Panc1 (cell line): ENCODE measurements at regions not wholly inside any gene's neighbourhood (a gene's known extent, or its start where the extent isn't known, plus 50 kb on each side); places are given as distances from the start of the nearest gene placed in this dataset.

Source experiments
- ATAC-seq: fragments of 200-7000 bp; cut with Tn5 transposase; 2 replicates; pipeline ENCODE4 v1.9.1; 2020; ENCODE audit warnings: mild to moderate bottlenecking, moderate library complexity
- BruUV-seq: library from RNA; stranded (reverse); fragments of 400-500 nt; replicated peaks from 2 replicates; lab custom pipeline; 2021; lab: Mats Ljungman, UMichigan
- CTCF ChIA-PET: fragments of 300-600 bp; sonication (Branson Sonifier 250); formaldehyde crosslinking; loops from one replicate; lab custom pipeline; 2022; ENCODE audit warnings: antibody characterized with exemption; lab: Charles Lee
- POLR2A ChIA-PET: fragments of 300-600 bp; sonication (Branson Sonifier 250); formaldehyde crosslinking; loops from one replicate; lab custom pipeline; 2022; ENCODE audit warnings: antibody characterized with exemption; lab: Charles Lee
- DNase-seq: peaks from one replicate; pipeline ENCODE4 v3.0.0-alpha.2; 2010; ENCODE audit warnings: low read depth, low spot score
- H3K27ac ChIP-seq: 2 replicates; pipeline ENCODE4 v1.5.1; 2011; ENCODE audit warnings: mild to moderate bottlenecking, low read length, inconsistent platforms
- H3K27me3 ChIP-seq: fragments of 200-500 bp; sonication (Bioruptor generic); 2 replicates; pipeline ENCODE4 v1.6.0; 2014; ENCODE audit warnings: low read length, inconsistent platforms; ENCODE audit not compliant: control insufficient read depth, insufficient read depth
- H3K36me3 ChIP-seq: fragments of 200-500 bp; sonication (Bioruptor generic); 2 replicates; pipeline ENCODE4 v1.5.1; 2014; ENCODE audit warnings: inconsistent platforms, mild to moderate bottlenecking, low read length, moderate library complexity; ENCODE audit not compliant: control insufficient read depth, insufficient read depth
- H3K4me1 ChIP-seq: 2 replicates; pipeline ENCODE4 v1.5.1; 2011; ENCODE audit warnings: inconsistent platforms, mild to moderate bottlenecking, low read length, moderate library complexity; ENCODE audit not compliant: control insufficient read depth, insufficient read depth
- H3K4me3 ChIP-seq, 2 experiments: 2 replicates each; pipeline ENCODE4 v1.5.1; 2011 to 2012; ENCODE audit warnings: low read depth in 2 of 2, low read length in 2 of 2, mild to moderate bottlenecking in 2 of 2, inconsistent platforms in 1 of 2, moderate library complexity in 1 of 2
- H3K9me3 ChIP-seq: fragments of 200-500 bp; sonication (Bioruptor generic); 2 replicates; pipeline ENCODE4 v1.5.1; 2014; ENCODE audit warnings: low read depth, mild to moderate bottlenecking, inconsistent platforms, low read length, moderate library complexity; ENCODE audit not compliant: control insufficient read depth, insufficient read depth
- CTCF ChIP-seq: fragments of 450-650 bp; IDR thresholded peaks from 2 replicates; pipeline ENCODE4 v1.5.1; 2017; ENCODE audit warnings: mild to moderate bottlenecking
- POLR2AphosphoS5 ChIP-seq: IDR thresholded peaks from 2 replicates; pipeline ENCODE4 v1.6.1; 2012; ENCODE audit warnings: mild to moderate bottlenecking, low read depth, low read length, moderate library complexity
- REST ChIP-seq, 2 experiments: IDR thresholded peaks; 2 replicates each; pipeline ENCODE4 v1.6.1; 2011 to 2012; ENCODE audit warnings: low read depth in 2 of 2, control low read depth in 1 of 2, low read length in 1 of 2, mild to moderate bottlenecking in 1 of 2, moderate library complexity in 1 of 2; ENCODE audit not compliant: insufficient read depth in 1 of 2
- SIN3A ChIP-seq: IDR thresholded peaks from 2 replicates; pipeline ENCODE4 v1.6.1; 2012; ENCODE audit warnings: low read depth, mild to moderate bottlenecking, low read length, moderate library complexity, borderline replicate concordance; ENCODE audit not compliant: insufficient read depth
- TCF7L2 ChIP-seq: IDR thresholded peaks from 2 replicates; pipeline ENCODE4 v1.6.1; 2011; ENCODE audit warnings: mild to moderate bottlenecking, low read depth, low read length, inconsistent platforms
- in situ Hi-C: cut with HindIII; loops from 2 replicates; pipeline ENCODE4 v1.10.0; 2016; ENCODE audit warnings: low sequenced_read_pairs, low pct_unique_long_range_greater_than_20kb
- intact Hi-C: fragments of 100-400 bp; cut with micrococcal nuclease; formaldehyde crosslinking; loops from one replicate; pipeline ENCODE4 v1.10.0; 2022; ENCODE audit not compliant: unreplicated experiment

DNA sequence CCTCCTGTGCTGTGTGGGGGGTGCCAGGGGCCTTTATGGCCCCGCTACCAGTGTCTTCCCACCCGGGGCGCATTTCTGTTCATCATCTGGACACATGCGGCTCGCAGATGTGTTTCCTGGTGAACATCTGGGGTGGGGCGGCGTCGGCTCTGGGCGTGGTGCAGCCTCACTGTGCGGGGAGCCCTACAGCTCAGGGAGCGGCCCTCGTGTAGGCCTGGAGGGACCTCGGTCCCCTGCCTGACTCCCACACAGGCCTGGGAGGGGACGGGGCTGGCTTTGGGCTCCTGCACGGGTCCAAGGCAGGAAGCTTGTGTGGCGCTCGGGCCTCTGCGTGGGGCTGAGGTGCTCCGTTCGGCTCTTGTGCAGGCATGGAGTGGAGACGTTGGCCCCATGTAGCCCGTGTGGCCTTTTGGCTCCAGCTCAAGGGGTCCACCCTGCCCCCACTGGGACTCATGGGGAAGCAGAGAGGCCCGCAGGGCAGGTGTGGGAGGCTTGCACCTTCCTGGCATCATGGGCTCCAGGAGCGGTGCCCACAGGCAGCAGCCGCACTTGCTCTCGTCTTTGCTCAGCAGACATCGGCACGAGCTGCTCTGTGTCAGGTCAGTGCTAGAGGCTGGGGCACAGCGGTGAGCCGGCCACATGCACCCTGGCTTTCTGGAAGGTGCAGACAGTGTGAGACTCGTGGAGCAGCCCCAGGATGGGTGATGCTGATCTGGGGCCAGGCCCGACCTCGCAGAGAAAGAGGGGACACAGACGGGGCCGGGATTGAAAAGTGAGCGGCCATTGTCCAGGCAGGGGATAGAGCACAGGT, 90.1 kb upstream of the ACTRT2 start:
- Histone ChIP-seq H3K4me1 (no peaks in the 10 kb centered on the region), H3K9me3 (no peaks in the 10 kb centered on the region), H3K4me3 (no peak overlapping the region), H3K27ac (no peak overlapping the region), H3K27me3 (peaks cover 4% of the 10 kb centered on the region; the same call in 1 of the 2 replicates), H3K36me3 (no peaks in the 10 kb centered on the region)
- ChIA-PET POLR2A (no interaction called here), CTCF (no interaction called here)
- intact Hi-C loops, result no loop called here
- DNase-seq (no peak), ATAC-seq (no peak)
- TF ChIP-seq SIN3A (no peak), CTCF (no peak)
- no TSS peak for BruUV-seq
- in situ Hi-C loops, result no loop called here

- no peaks in the 10 kb centered on the region for H3K9me3 ChIP-seq
- intact Hi-C loops (no loop called here), in situ Hi-C loops (no loop called here)
These were observed 89.4 kb upstream of the ACTRT2 start for GRCh38 chr1:2931724-2932401.

More at GRCh38 chr1:2931724-2932401, 89.4 kb upstream of the ACTRT2 start:
- ATAC-seq (no peak), DNase-seq (no peak)
- ChIA-PET CTCF (no interaction called here), POLR2A (no interaction called here)
- H3K4me3 ChIP-seq, result no peak overlapping the region
- H3K27me3 ChIP-seq, result peaks cover 4% of the 10 kb centered on the region; the same call in 1 of the 2 replicates
- TF ChIP-seq POLR2AphosphoS5 (no peak), CTCF (no peak), SIN3A (no peak), TCF7L2 (no peak), REST (IDR thresholded peaks at IDR 0.05; ENCODE audit: insufficient read depth in 1 of 2, low read depth in 2 of 2, low read length in 1 of 2) (no peak)
- no peak overlapping the region for H3K27ac ChIP-seq
- H3K4me1 ChIP-seq, result no peaks in the 10 kb centered on the region
- no peaks in the 10 kb centered on the region for H3K36me3 ChIP-seq
- no TSS peak for BruUV-seq
